ENCODE measurements at regions not wholly inside any gene's neighbourhood (a gene's known extent, or its start where the extent isn't known, plus 50 kb on each side); places are given as distances from the start of the nearest gene placed in this dataset.

- H3K9me3 Mint-ChIP-seq (ENCODE audit: unreplicated experiment), result peaks cover 13% of the 10 kb centered on the region
These were observed 50.2 kb upstream of the SDK2 start for GRCh38 chr17:73694491-73694890.

GRCh38 chr17:73695035-73695738, 50.9 kb upstream of the SDK2 start:
- CTCF ChIA-PET, result interaction anchor here (2.2 kb wide), 1 partner anchor 14 kb away, joined by 6 read pairs; no protein-coding TSS in a partner anchor
- no peak overlapping the region for H3K4me3 Mint-ChIP-seq (ENCODE audit: unreplicated experiment)
- BruUV-seq (replicated peaks), result no TSS peak
- no peak for TF ChIP-seq CTCF (IDR thresholded peaks at IDR 0.05; ENCODE audit: unreplicated experiment)
- POLR2A ChIA-PET, result no interaction called here
- peaks cover 54% of the 10 kb centered on the region for H3K27me3 Mint-ChIP-seq (ENCODE audit: insufficient read depth, unreplicated experiment)
- DNase-seq (ENCODE audit: unreplicated experiment), result no peak
- no peaks in the 10 kb centered on the region for H3K36me3 Mint-ChIP-seq (ENCODE audit: insufficient read depth, unreplicated experiment)
- intact Hi-C loops (cut with micrococcal nuclease), result no loop called here
- H3K4me1 Mint-ChIP-seq (ENCODE audit: insufficient read depth, unreplicated experiment), result no peaks in the 10 kb centered on the region
- H3K9me3 Mint-ChIP-seq (ENCODE audit: unreplicated experiment), result peaks cover 13% of the 10 kb centered on the region
- H3K27ac Mint-ChIP-seq (ENCODE audit: low read depth, unreplicated experiment), result no peak overlapping the region

More at GRCh38 chr17:73694491-73694890, 50.2 kb upstream of the SDK2 start:
- Mint-ChIP-seq H3K36me3 (ENCODE audit: insufficient read depth, unreplicated experiment) (no peaks in the 10 kb centered on the region), H3K27me3 (ENCODE audit: insufficient read depth, unreplicated experiment) (peaks cover 58% of the 10 kb centered on the region), H3K27ac (ENCODE audit: low read depth, unreplicated experiment) (no peak overlapping the region), H3K4me3 (ENCODE audit: unreplicated experiment) (no peak overlapping the region), H3K4me1 (ENCODE audit: insufficient read depth, unreplicated experiment) (no peaks in the 10 kb centered on the region)
- intact Hi-C loops (cut with micrococcal nuclease), result no loop called here
- TF ChIP-seq CTCF (IDR thresholded peaks at IDR 0.05; ENCODE audit: unreplicated experiment), result no peak
- ChIA-PET POLR2A (no interaction called here), CTCF (interaction anchor here (2.2 kb wide), 1 partner anchor 15 kb away, joined by 6 read pairs; no protein-coding TSS in a partner anchor)
- BruUV-seq (replicated peaks), result no TSS peak
- no peak for DNase-seq (ENCODE audit: unreplicated experiment)

GRCh38 chr17:73696251-73696650, 52.0 kb upstream of the SDK2 start:
- H3K4me3 Mint-ChIP-seq (ENCODE audit: unreplicated experiment), result no peak overlapping the region
- H3K27me3 Mint-ChIP-seq (ENCODE audit: insufficient read depth, unreplicated experiment), result peaks cover 53% of the 10 kb centered on the region
- CTCF ChIA-PET, result interaction anchor here (2.2 kb wide), 1 partner anchor 13 kb away, joined by 6 read pairs; no protein-coding TSS in a partner anchor

GRCh38 chr17:73697872-73698271, 53.6 kb upstream of the SDK2 start:
- intact Hi-C loops (cut with micrococcal nuclease), result no loop called here
- TF ChIP-seq CTCF (IDR thresholded peaks at IDR 0.05; ENCODE audit: unreplicated experiment), result no peak
- peaks cover 13% of the 10 kb centered on the region for H3K9me3 Mint-ChIP-seq (ENCODE audit: unreplicated experiment)
- H3K27me3 Mint-ChIP-seq (ENCODE audit: insufficient read depth, unreplicated experiment), result peaks cover 48% of the 10 kb centered on the region
- H3K4me1 Mint-ChIP-seq (ENCODE audit: insufficient read depth, unreplicated experiment), result no peaks in the 10 kb centered on the region
- no TSS peak for BruUV-seq (replicated peaks)
- ChIA-PET CTCF (no interaction called here), POLR2A (no interaction called here)
- H3K36me3 Mint-ChIP-seq (ENCODE audit: insufficient read depth, unreplicated experiment), result no peaks in the 10 kb centered on the region
- H3K4me3 Mint-ChIP-seq (ENCODE audit: unreplicated experiment), result no peak overlapping the region
- no peak for DNase-seq (ENCODE audit: unreplicated experiment)
- H3K27ac Mint-ChIP-seq (ENCODE audit: low read depth, unreplicated experiment), result no peak overlapping the region

More at GRCh38 chr17:73696251-73696650, 52.0 kb upstream of the SDK2 start:
- BruUV-seq (replicated peaks), result no TSS peak
- DNase-seq (ENCODE audit: unreplicated experiment), result no peak
- H3K27ac Mint-ChIP-seq (ENCODE audit: low read depth, unreplicated experiment), result no peak overlapping the region
- POLR2A ChIA-PET, result no interaction called here
- H3K4me1 Mint-ChIP-seq (ENCODE audit: insufficient read depth, unreplicated experiment), result no peaks in the 10 kb centered on the region
- no peak for TF ChIP-seq CTCF (IDR thresholded peaks at IDR 0.05; ENCODE audit: unreplicated experiment)
- H3K36me3 Mint-ChIP-seq (ENCODE audit: insufficient read depth, unreplicated experiment), result no peaks in the 10 kb centered on the region
- H3K9me3 Mint-ChIP-seq (ENCODE audit: unreplicated experiment), result peaks cover 13% of the 10 kb centered on the region
- intact Hi-C loops (cut with micrococcal nuclease), result no loop called here
